Caco-2 (cell line): ENCODE measurements at regions not wholly inside any gene's neighbourhood (a gene's known extent, or its start where the extent isn't known, plus 50 kb on each side); places are given as distances from the start of the nearest gene placed in this dataset.

ENCODE experiments used
- BruUV-seq: library from RNA; stranded (reverse); fragments of 400-500 nt; replicated peaks from 2 replicates; lab custom pipeline; 2021; lab: Mats Ljungman, UMichigan
- CTCF ChIA-PET: fragments of 300-600 bp; sonication (Branson Sonifier 250); formaldehyde crosslinking; loops from one replicate; lab custom pipeline; 2022; ENCODE audit warnings: antibody characterized with exemption; lab: Charles Lee
- POLR2A ChIA-PET: fragments of 300-600 bp; sonication (Branson Sonifier 250); formaldehyde crosslinking; loops from one replicate; lab custom pipeline; 2022; ENCODE audit warnings: antibody characterized with exemption; lab: Charles Lee
- DNase-seq, 2 experiments: peaks; one replicate each; pipeline versions ENCODE4 v3.0.0 to v3.0.0-alpha.2; 2020 to 2022
- H3K27me3 ChIP-seq: replicated peaks from 2 replicates; pipeline ENCODE4 v1.6.0; 2011; ENCODE audit warnings: low read length; ENCODE audit not compliant: control insufficient read depth, insufficient read depth
- H3K36me3 ChIP-seq: 2 replicates; pipeline ENCODE4 v1.5.1; 2011; ENCODE audit warnings: low read length; ENCODE audit not compliant: control insufficient read depth, insufficient read depth
- H3K4me1 ChIP-seq: fragments of 250-450 bp; sonication (Bioruptor Pico); 2 replicates; pipeline ENCODE4 v1.5.1; 2020; ENCODE audit warnings: mild to moderate bottlenecking
- H3K4me3 ChIP-seq: 2 replicates; pipeline ENCODE4 v1.5.1; 2011; ENCODE audit warnings: low read depth, mild to moderate bottlenecking, control low read depth, low read length
- H3K9me3 ChIP-seq: fragments of 250-450 bp; sonication (Bioruptor Pico); 2 replicates; pipeline ENCODE4 v1.5.1; 2020; ENCODE audit warnings: mild to moderate bottlenecking, moderate library complexity
- H3K27ac Mint-ChIP-seq: one replicate; pipeline ENCODE4 v1.8.0; 2022; ENCODE audit warnings: mixed read lengths; ENCODE audit not compliant: unreplicated experiment
- H3K27me3 Mint-ChIP-seq: one replicate; pipeline ENCODE4 v1.8.0; 2022; ENCODE audit warnings: mixed read lengths; ENCODE audit not compliant: insufficient read depth, unreplicated experiment
- H3K36me3 Mint-ChIP-seq: one replicate; pipeline ENCODE4 v1.8.0; 2022; ENCODE audit warnings: mild to moderate bottlenecking, mixed read lengths; ENCODE audit not compliant: insufficient read depth, unreplicated experiment
- H3K4me1 Mint-ChIP-seq: one replicate; pipeline ENCODE4 v1.8.0; 2022; ENCODE audit warnings: low read depth, mixed read lengths; ENCODE audit not compliant: unreplicated experiment
- H3K4me3 Mint-ChIP-seq: one replicate; pipeline ENCODE4 v1.8.0; 2022; ENCODE audit warnings: mild to moderate bottlenecking, moderate library complexity, mixed read lengths; ENCODE audit not compliant: unreplicated experiment
- H3K9me3 Mint-ChIP-seq: one replicate; pipeline ENCODE4 v1.8.0; 2022; ENCODE audit warnings: mixed read lengths; ENCODE audit not compliant: unreplicated experiment
- intact Hi-C: fragments of 100-400 bp; cut with micrococcal nuclease; formaldehyde crosslinking; loops from one replicate; pipeline ENCODE4 v1.10.0; 2022; ENCODE audit not compliant: unreplicated experiment
- TF ChIP-seq, protein P1 (sequence below), 2 experiments: fragments of 200-600 bp in 1 of 2; IDR thresholded peaks; 1 replicate in 1 of 2; 2 replicates in 1 of 2; pipeline versions ENCODE4 v1.5.1 to v1.8.0; 2011 to 2022; ENCODE audit warnings: antibody characterized with exemption in 1 of 2, control low read depth in 1 of 2, inconsistent platforms in 1 of 2, low read depth in 1 of 2, low read length in 1 of 2, mild to moderate bottlenecking in 1 of 2, moderate library complexity in 1 of 2; ENCODE audit not compliant: insufficient read depth in 1 of 2, severe bottlenecking in 1 of 2, unreplicated experiment in 1 of 2

DNA sequence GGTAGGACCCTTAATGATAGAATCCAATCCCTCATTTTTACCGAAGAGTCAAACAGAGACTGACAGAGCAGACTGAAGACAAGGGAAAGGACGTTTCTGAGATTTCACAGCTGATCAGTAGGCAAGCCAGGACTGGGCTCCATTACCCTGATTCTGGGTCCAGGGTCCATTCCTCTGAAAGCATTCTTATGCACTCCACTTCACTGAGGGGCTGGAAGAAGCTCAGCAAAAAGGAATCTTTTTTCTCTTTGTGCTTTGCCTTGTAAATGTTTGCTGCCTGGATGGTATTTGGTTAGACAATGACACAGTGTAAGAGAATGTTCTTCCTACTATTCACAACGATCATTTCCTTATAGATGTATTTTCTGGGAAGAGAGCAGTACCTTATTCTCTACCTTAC is 331.3 kb upstream of the PROX1 start:
- H3K4me3 Mint-ChIP-seq: no peak overlapping the region
- H3K4me3 ChIP-seq: no peak overlapping the region
- POLR2A ChIA-PET: interaction anchor here (0.9 kb wide), 1 partner anchor 331 kb away, joined by 4 read pairs; the partner anchor contains the start of gene PROX1

DNA sequence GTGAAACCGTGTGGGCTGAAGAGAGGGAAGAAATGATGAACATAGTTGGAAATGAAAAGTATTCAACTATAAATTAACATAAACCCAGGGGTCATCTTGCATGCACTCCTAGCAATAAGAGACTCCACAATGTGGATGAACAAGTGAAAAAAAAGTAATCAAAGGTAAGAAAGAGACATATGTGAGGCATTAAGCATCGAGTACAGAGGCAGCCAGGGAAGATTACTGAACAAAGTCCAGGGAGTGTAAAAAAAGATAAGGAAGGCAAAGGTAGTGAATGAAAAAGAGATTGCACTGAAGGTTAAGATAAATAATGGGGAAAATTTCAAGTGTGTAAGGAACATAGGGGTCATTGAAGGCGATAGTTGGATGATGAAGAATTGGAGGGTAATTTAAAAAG is 330.8 kb upstream of the PROX1 start:
- ChIA-PET CTCF (no interaction called here), POLR2A (interaction anchor here (0.9 kb wide), 1 partner anchor 331 kb away, joined by 4 read pairs; the partner anchor contains the start of gene PROX1)
- intact Hi-C loops: loop anchor here (10.0 kb wide), 1 partner anchor 328 kb away; the partner anchor contains the start of gene PROX1
- H3K27me3 ChIP-seq: no peaks in the 10 kb centered on the region
- DNase-seq: no peak
- H3K27ac Mint-ChIP-seq: no peak overlapping the region
- no peaks in the 10 kb centered on the region for H3K36me3 ChIP-seq
- H3K4me3 Mint-ChIP-seq: no peak overlapping the region
- TF ChIP-seq, protein P1, sequence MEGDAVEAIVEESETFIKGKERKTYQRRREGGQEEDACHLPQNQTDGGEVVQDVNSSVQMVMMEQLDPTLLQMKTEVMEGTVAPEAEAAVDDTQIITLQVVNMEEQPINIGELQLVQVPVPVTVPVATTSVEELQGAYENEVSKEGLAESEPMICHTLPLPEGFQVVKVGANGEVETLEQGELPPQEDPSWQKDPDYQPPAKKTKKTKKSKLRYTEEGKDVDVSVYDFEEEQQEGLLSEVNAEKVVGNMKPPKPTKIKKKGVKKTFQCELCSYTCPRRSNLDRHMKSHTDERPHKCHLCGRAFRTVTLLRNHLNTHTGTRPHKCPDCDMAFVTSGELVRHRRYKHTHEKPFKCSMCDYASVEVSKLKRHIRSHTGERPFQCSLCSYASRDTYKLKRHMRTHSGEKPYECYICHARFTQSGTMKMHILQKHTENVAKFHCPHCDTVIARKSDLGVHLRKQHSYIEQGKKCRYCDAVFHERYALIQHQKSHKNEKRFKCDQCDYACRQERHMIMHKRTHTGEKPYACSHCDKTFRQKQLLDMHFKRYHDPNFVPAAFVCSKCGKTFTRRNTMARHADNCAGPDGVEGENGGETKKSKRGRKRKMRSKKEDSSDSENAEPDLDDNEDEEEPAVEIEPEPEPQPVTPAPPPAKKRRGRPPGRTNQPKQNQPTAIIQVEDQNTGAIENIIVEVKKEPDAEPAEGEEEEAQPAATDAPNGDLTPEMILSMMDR (IDR thresholded peaks at IDR 0.05; ENCODE audit: insufficient read depth in 1 of 2, low read depth in 1 of 2, low read length in 1 of 2, severe bottlenecking in 1 of 2, unreplicated experiment in 1 of 2): no peak
- H3K4me3 ChIP-seq: no peak overlapping the region
- H3K9me3 Mint-ChIP-seq: no peaks in the 10 kb centered on the region
- no TSS peak for BruUV-seq
- no peaks in the 10 kb centered on the region for H3K9me3 ChIP-seq
- peaks cover 49% of the 10 kb centered on the region for H3K4me1 ChIP-seq
- H3K27me3 Mint-ChIP-seq: no peaks in the 10 kb centered on the region
- H3K36me3 Mint-ChIP-seq: no peaks in the 10 kb centered on the region
- H3K4me1 Mint-ChIP-seq: no peaks in the 10 kb centered on the region

More for the DNA sequence above, 331.3 kb upstream of the PROX1 start:
- Mint-ChIP-seq H3K4me1 (no peaks in the 10 kb centered on the region), H3K9me3 (no peaks in the 10 kb centered on the region), H3K27me3 (no peaks in the 10 kb centered on the region), H3K36me3 (no peaks in the 10 kb centered on the region), H3K27ac (no peak overlapping the region)
- intact Hi-C loops: loop anchor here (10.0 kb wide), 1 partner anchor 328 kb away; the partner anchor contains the start of gene PROX1
- no peaks in the 10 kb centered on the region for H3K9me3 ChIP-seq
- no peaks in the 10 kb centered on the region for H3K27me3 ChIP-seq
- H3K4me1 ChIP-seq: peaks cover 49% of the 10 kb centered on the region
- TF ChIP-seq, protein P1 (IDR thresholded peaks at IDR 0.05; ENCODE audit: insufficient read depth in 1 of 2, low read depth in 1 of 2, low read length in 1 of 2, severe bottlenecking in 1 of 2, unreplicated experiment in 1 of 2): no peak
- BruUV-seq: no TSS peak
- CTCF ChIA-PET: no interaction called here
- peak in 1 of 2 experiments; percentile 35 for DNase-seq
- H3K36me3 ChIP-seq: no peaks in the 10 kb centered on the region

DNA sequence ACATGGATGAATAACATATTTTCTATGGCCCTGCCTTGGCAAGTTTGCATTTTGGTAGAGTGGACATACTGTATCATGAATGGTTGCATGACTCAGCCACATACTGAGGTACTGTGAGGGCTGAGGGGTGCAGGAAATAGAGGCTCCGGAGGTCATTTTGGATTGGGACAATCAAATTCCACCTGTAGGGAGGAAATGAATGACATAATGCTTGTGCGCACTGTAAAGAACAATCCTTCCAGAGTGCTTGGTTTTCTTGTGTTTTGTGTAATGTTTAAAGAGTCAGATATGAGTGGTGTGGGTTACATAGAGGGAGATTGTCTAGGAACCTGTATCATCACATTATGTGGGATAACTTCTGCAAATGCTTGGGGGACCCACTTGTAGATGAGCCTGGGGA is 329.9 kb upstream of the PROX1 start:
- H3K9me3 Mint-ChIP-seq: no peaks in the 10 kb centered on the region
- no TSS peak for BruUV-seq
- TF ChIP-seq, protein P1 (IDR thresholded peaks at IDR 0.05; ENCODE audit: insufficient read depth in 1 of 2, low read depth in 1 of 2, low read length in 1 of 2, severe bottlenecking in 1 of 2, unreplicated experiment in 1 of 2): no peak
- Histone ChIP-seq H3K36me3 (no peaks in the 10 kb centered on the region), H3K27me3 (no peaks in the 10 kb centered on the region), H3K4me3 (no peak overlapping the region), H3K9me3 (no peaks in the 10 kb centered on the region), H3K4me1 (peaks cover 49% of the 10 kb centered on the region)
- no peaks in the 10 kb centered on the region for H3K4me1 Mint-ChIP-seq
- H3K4me3 Mint-ChIP-seq: no peak overlapping the region
- no peaks in the 10 kb centered on the region for H3K36me3 Mint-ChIP-seq
- no peaks in the 10 kb centered on the region for H3K27me3 Mint-ChIP-seq
- H3K27ac Mint-ChIP-seq: no peak overlapping the region
- intact Hi-C loops: loop anchor here (10.0 kb wide), 1 partner anchor 327 kb away; the partner anchor contains the start of gene PROX1
- POLR2A ChIA-PET: interaction anchor here (0.5 kb wide), 1 partner anchor 800 kb away, joined by 5 read pairs; the partner anchor contains the start of gene FLVCR1
- CTCF ChIA-PET: no interaction called here
- DNase-seq: no peak
